ENCODE measurements at regions not wholly inside any gene's neighbourhood (a gene's known extent, or its start where the extent isn't known, plus 50 kb on each side); places are given as distances from the start of the nearest gene placed in this dataset.

DNA sequence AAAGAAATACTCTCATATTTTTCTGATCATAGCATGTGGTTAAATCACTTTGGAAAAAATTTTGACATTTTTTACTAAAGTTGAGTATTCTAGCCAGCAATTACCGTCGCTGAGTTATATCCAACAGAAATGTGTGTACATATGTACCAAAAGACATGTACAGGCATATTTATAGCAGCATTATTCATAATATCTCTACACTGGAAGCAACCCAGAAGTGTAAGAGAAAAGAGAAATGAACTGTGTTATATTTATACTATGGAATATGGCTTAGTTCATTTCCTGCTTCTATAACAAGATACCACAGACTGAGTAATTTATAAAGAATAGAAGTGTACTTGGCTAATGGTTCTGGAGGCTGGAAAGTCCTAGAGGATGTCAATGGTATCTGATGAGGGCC, 474.0 kb upstream of the GJE1 start:
- ChIA-PET POLR2A (no interaction called here), CTCF (no interaction called here)
- TF ChIP-seq CTCF (IDR thresholded peaks at IDR 0.05; ENCODE audit: control extremely low read depth, extremely low read depth, low read depth, missing control alignments): no peak
- no peak for DNase-seq (ENCODE audit: extremely low spot score)

DNA sequence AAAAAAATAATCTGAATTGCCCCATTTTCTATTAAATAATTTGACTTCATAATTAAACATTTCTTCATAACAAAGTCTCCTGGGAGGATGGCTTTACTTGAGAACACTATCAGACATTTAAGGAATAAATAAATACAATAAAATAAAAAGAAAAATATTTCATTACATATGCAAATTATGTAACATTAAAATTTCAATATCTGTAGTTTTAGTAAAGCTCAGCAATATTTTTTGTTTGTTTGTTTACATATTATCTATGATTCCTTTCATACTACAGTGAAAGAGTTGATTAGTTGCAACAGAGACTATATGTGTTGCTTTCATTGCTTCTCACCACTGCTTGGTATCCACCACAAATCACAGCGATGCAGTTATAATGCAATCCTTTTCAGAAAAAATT, 474.9 kb upstream of the GJE1 start:
- CTCF ChIA-PET: no interaction called here

DNA sequence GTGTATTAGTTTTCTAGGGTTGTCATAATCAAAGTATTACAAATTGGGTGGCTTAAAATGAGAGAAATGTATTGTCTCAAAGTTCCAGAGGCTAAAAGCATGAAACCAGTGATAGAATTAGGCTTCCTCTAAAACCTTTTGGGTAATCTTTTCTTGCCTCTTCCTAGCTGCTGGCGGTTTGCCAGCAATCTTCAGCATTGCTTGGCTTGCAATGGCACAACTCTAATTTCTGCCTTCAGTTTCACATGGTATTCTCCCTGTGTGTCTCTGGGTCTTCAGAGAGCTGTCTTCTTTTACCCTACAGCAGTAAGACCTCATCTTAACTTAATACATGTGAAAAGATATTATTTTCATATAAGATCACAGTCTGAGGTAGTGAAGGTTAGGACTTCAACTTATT, 479.1 kb upstream of the GJE1 start:
- no peak for TF ChIP-seq CTCF (IDR thresholded peaks at IDR 0.05; ENCODE audit: control extremely low read depth, extremely low read depth, low read depth, missing control alignments)
- CTCF ChIA-PET: no interaction called here
- POLR2A ChIA-PET: no interaction called here
- DNase-seq (ENCODE audit: extremely low spot score): no peak

More for the DNA sequence above, 474.9 kb upstream of the GJE1 start:
- POLR2A ChIA-PET: no interaction called here
- no peak for TF ChIP-seq CTCF (IDR thresholded peaks at IDR 0.05; ENCODE audit: control extremely low read depth, extremely low read depth, low read depth, missing control alignments)
- DNase-seq (ENCODE audit: extremely low spot score): no peak

DNA sequence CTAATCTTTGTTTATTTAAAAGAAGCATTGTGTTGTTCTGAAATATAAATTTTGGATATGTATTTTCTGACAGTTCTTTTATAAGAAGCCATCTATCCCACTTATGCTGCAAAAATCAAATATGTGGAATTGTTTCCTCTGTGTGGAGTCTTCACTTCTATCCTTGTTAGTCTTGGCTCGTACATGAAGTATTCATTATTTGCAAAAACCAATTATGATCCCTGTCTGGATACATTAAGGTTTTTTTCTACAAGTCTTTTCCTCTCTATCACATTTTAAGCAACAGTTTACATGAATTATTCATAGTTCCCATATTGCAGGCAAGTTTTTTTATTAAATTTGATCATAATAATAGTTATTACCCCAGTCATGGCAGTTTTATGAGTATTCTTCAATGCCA, 490.8 kb upstream of the GJE1 start:
- TF ChIP-seq CTCF (IDR thresholded peaks at IDR 0.05; ENCODE audit: control extremely low read depth, extremely low read depth, low read depth, missing control alignments): no peak
- ChIA-PET POLR2A (no interaction called here), CTCF (no interaction called here)
- no peak for DNase-seq (ENCODE audit: extremely low spot score)

DNA sequence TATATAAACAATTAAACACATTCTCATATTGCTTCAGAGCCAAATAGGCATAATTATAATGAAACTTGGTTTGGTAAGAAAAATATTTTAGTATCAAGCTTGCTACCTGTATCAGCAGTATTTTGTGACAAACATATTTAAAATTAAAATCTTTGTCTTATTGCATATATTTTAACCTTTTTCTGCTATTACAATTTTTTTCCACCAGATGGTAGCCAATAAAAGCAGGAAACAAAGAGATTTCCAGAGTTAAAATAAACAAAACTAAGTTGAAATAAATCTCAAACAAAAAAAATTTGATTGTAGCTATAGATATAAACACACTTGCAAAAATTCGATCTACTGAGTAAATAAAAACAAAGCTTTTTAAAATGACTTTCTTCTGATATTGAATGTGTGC, 491.3 kb upstream of the GJE1 start:
- ChIA-PET CTCF (no interaction called here), POLR2A (no interaction called here)

DNA sequence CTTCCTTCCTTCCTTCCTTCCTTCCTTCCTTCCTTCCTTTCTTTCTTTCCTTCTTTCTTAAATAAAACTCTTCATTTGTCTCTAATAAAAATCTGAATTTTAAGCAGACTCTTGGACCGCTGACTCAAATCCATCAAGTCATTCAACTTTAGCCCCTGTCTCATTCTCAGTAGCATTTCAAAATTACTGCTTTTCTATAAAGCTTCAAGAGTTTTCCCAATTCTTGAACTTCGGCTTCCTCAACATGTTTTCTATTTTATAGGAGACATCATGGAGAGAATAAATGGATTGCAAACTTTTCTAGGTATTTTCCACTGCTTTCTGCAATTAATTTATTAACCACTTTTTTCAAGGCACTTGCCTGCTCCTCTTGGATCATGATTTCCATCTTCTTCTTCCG, 497.1 kb upstream of the GJE1 start:
- TF ChIP-seq CTCF (IDR thresholded peaks at IDR 0.05; ENCODE audit: control extremely low read depth, extremely low read depth, low read depth, missing control alignments): no peak
- ChIA-PET CTCF (interaction anchor here (1.6 kb wide), 1 partner anchor 10 kb away, joined by 4 read pairs; no protein-coding TSS in a partner anchor), POLR2A (no interaction called here)
- no peak for DNase-seq (ENCODE audit: extremely low spot score)

More for the DNA sequence above, 491.3 kb upstream of the GJE1 start:
- TF ChIP-seq CTCF (IDR thresholded peaks at IDR 0.05; ENCODE audit: control extremely low read depth, extremely low read depth, low read depth, missing control alignments): no peak
- no peak for DNase-seq (ENCODE audit: extremely low spot score)

DNA sequence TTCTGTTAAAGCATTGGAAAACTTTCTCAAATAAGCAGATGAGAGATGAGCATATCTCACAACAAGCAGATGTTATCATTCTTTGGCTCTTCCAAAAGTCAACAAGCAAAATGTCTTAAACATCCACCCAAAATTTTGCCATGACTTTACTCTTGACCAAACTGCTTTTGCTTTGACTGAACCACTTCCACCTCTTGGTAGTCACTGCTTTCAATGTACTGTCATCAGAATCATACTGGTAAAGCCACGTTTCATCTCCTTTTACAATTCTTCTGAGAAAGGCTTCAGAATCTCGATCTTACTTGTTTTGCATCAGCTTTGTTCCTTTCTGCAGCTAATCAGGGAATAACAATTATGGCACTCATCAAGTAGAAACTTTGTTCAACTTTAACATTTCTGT, 498.5 kb upstream of the GJE1 start:
- CTCF ChIA-PET: no interaction called here

More for the DNA sequence above, 498.5 kb upstream of the GJE1 start:
- no peak for TF ChIP-seq CTCF (IDR thresholded peaks at IDR 0.05; ENCODE audit: control extremely low read depth, extremely low read depth, low read depth, missing control alignments)
- POLR2A ChIA-PET: no interaction called here
- no peak for DNase-seq (ENCODE audit: extremely low spot score)
